HG02970 (cell line): ENCODE measurements at regions not wholly inside any gene's neighbourhood (a gene's known extent, or its start where the extent isn't known, plus 50 kb on each side); places are given as distances from the start of the nearest gene placed in this dataset.

Experiments used
- ATAC-seq: cut with Tn5 transposase; IDR thresholded peaks from one replicate; pipeline ENCODE4 v1.9.1; 2021; ENCODE audit warnings: mild to moderate bottlenecking, moderate library complexity, moderate number of reproducible peaks; ENCODE audit not compliant: unreplicated experiment, low FRiP score

DNA sequence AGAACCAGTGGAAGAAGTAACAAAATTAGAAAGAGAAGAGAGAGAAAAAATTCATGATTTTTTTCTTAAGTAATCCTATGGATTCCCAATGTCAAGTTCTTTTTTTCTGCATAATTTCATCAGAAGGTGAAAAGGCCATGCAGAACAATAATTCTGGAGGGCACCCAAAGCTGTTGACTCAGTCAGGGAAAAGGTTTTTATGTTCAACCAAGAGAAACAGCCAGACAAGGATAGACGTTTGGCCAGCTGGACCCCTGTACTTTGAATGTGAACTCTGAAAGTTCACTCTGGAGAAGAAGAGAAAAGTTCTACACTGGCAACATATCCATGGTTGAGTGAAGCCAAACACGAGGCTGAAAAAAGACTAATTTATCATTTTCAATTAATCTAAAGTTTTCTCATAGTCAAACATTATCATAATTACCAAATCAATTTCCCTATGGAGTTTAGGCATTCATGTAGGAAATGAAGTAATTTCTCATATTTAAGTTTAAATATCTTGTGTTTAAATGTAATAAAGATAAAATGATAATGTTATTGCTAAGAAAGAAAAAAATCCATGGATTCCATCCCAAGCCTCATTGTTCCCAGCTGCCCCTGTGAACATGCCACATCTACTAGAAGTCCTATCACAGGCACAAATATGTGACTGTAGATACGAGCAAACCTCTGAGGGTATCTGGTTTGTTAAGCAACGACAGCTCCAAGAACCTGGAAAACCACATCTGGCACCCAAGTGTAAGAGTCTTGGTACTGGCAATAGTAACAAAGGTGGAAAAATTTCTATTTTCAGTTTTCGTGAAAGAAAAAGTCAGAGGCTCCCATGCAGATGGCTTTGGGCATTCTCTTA is 742.7 kb upstream of the ACVR2A start:
- ATAC-seq, result no peak

- ATAC-seq, result no peak
These were observed 744.3 kb upstream of the ACVR2A start for GRCh38 chr2:147100406-147101035.

- ATAC-seq, result no peak
These were observed 745.0 kb upstream of the ACVR2A start for GRCh38 chr2:147099845-147100244.

DNA sequence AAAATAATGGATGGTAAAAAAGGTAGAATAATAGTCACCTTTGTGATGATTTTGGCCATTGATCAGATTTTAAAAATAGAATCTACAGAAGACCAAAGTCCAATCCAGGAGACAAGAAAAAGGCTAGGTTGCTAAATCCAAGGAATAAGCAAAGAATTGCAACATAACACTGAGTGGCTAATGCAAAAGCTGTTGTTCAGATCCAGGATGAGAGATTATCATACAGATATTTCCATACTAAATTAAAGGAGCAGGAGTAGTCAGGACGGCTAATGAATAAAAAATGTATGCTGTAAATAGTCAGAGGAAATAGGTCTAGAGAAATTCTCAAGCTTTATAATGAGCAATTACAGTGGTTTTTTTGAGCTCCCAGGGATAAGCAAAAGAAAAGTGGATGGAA is 745.9 kb upstream of the ACVR2A start:
- ATAC-seq, result no peak

- ATAC-seq, result no peak
These were observed 747.1 kb upstream of the ACVR2A start for GRCh38 chr2:147097747-147098146.

DNA sequence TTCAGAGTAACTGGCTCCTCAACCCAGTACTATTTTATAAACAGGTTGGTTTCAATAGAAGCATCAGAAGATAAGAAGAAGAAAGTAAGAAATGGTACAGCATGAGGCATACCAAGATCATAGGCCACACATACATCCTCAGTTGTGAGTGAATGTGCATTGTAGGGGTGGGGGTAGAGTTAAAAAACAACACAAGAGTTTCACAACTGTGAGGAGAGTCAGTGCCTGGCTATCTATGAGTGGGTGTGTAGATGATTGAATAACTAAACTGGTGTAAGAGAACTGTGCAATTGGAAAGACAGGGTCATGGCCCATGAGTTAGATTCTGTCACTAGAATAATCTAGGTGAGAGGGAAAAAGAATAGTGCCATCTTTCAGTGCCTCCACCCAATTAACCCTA is 748.2 kb upstream of the ACVR2A start:
- ATAC-seq, result no peak

DNA sequence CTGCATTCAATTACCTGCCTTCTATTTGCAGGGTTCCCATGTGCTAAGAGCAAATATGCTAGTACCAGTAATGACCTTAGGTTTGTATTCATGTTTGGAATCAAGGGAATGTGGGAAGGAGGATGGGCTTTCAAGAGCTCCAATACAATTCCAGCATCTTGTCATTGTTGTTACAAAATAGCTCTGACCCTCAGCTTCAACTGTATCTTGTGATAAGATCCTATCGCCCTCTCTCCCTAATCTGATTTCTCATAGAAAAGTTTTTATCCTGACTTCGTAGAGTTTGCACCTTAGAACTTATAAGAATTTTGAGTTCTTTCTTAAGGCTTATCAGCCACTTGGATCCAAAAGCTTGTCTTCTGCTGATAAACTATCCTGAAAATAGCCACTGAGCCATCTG is 749.5 kb upstream of the ACVR2A start:
- no peak for ATAC-seq

DNA sequence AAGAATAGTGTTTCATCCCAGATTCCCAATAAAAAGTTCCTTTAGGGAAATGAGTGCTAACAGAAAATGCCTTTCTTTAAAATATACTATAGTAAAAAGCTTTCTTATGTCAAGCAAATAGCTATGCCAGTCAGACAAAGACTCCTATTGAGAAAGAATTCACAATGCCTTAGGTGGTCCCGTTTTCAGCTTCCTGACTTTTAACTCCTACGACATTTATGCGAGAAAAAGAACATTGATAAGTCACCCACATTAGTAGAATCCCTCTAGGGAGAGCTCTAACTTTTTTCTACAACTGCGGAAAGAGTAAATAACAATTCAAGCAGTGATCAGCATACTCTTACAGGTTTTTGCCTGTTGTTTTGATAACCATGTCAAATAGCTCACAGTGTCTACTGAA is 750.8 kb upstream of the ACVR2A start:
- ATAC-seq, result no peak

DNA sequence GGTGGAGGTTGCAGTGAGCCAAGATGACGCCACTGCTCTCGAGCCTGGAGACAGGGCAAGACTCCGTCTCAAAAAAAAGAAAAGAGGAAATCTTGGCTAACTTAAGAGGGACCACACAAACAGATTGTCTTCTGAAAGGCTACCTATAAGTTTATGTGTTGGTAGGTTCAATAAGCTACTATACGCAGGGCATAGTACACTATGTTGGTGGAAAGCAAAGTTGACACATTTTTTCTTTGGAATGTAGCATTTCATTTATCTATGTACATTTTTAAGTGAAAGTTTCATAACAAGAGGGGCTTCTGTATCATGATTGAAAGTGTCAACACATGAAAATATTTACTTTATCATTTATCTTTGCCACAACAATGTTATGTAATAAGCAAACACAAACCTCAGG is 752.6 kb upstream of the ACVR2A start:
- no peak for ATAC-seq

- ATAC-seq, result no peak
These were observed 753.4 kb upstream of the ACVR2A start for GRCh38 chr2:147091448-147091847.

GRCh38 chr2:147088871-147089270 is 756.0 kb upstream of the ACVR2A start:
- ATAC-seq, result no peak

- no peak for ATAC-seq
These were observed 758.1 kb upstream of the ACVR2A start for GRCh38 chr2:147086715-147087114.

DNA sequence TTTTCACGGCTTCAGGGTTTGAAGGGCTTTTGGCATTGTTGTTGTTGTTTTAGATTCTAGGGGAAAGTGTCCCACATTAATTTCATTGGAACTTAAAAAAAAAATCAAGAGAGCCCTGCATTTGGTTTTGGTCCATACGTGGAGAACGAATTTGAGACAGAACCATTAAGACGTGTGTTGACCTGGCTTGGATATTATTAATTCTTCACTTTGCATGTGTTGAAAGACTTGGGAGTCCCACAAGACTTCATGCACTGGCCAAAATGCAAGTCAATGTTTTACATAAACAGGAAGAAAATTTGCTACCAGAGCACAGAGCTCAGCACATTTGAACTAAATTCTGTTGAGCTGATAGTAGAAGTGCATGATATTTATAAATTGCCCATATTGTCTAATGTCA is 761.2 kb upstream of the ACVR2A start:
- no peak for ATAC-seq

- ATAC-seq, result peak; percentile 69
These were observed 761.8 kb upstream of the ACVR2A start for GRCh38 chr2:147082850-147083522.

DNA sequence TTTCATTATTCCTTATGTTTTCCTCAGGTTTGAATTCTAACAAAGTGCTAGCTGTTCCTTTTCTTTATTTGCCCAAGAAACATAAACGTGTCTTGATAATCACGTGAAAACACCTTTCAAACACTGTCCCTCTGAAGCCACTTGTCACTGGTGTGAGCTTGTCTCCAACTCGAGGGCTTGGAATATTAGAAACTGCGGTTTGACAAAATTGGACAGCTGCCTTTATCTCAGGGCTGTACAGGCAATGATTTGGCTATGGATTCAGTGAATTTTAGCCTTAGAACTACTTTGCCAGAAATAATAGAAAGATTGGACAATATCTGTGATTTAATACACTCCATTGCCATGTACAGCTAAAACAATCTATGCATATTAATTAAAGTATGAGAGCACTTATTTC is 763.0 kb upstream of the ACVR2A start:
- ATAC-seq, result no peak

GRCh38 chr2:147076634-147077033 is 768.2 kb upstream of the ACVR2A start:
- ATAC-seq, result no peak

DNA sequence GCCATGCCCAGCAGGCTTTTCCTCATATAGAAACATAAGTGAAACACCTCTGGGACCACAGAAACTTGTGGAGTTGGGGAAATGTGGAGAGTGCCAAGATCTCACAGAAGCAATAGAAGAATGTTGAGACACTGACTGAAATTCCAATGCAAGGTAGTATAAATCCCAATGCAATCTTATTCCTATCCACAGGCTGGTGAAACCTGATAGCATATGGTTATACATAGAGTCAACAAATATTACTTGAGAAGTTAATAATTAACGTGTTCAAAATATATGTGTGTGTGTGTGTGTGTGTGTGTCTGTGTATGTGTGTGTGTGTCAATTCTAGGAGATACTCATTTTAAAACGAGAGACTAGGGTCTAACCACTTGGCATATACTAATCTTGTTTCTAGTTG is 776.8 kb upstream of the ACVR2A start:
- no peak for ATAC-seq

DNA sequence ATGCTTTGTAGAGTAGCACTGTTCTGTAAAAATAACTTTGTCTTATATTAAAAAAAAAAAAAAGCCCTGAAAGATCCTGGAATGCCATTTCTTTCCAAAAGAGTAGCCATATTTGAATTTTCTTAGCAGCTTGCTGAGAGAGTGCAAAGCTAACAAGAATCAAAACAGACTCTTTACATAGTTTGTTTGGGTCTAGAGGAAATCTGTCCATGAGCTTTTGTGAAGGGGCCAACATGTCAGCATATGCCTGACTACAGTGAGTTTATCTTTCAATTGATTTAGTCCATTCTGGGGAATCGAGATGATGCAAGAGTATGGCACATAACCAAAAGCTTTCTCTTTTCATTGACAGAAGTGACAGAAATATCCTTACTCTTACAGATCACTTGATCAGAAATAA is 777.7 kb upstream of the ACVR2A start:
- ATAC-seq, result no peak

DNA sequence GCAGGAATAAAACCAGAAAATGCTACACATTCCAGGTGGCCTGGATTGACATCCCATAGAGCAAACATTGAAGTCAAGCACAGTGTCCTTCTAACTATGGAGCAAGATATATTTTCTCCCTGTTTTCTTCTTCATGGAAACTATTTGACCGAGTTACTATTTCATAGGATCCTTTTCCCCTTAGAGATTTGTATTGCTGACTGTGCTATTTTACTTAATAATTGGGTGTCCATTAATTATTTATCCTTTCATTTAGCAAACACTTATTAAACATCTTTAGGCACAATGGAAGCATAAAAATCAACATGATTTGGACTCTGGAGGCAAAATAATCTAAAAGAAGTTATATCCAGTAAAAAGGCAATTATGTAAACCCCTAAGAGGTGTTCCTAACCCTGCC is 782.8 kb upstream of the ACVR2A start:
- ATAC-seq, result no peak

- no peak for ATAC-seq
These were observed 783.6 kb upstream of the ACVR2A start for GRCh38 chr2:147061269-147061668.

GRCh38 chr2:147057892-147058490 is 786.8 kb upstream of the ACVR2A start:
- no peak for ATAC-seq
